ENCODE measurements at regions not wholly inside any gene's neighbourhood (a gene's known extent, or its start where the extent isn't known, plus 50 kb on each side); places are given as distances from the start of the nearest gene placed in this dataset.

GRCh38 chr2:228268301-228268700 is 86.8 kb upstream of the SPHKAP start:
- in situ Hi-C loops (cut with HindIII; ENCODE audit: low pct_unique_long_range_greater_than_20kb, low sequenced_read_pairs), result no loop called here
- no peak for DNase-seq (ENCODE audit: low read depth)

GRCh38 chr2:228263156-228263555 is 81.7 kb upstream of the SPHKAP start:
- in situ Hi-C loops (cut with HindIII; ENCODE audit: low pct_unique_long_range_greater_than_20kb, low sequenced_read_pairs), result no loop called here
- no peak for DNase-seq (ENCODE audit: low read depth)

GRCh38 chr2:228261546-228261945 is 80.1 kb upstream of the SPHKAP start:
- in situ Hi-C loops (cut with HindIII; ENCODE audit: low pct_unique_long_range_greater_than_20kb, low sequenced_read_pairs), result no loop called here
- DNase-seq (ENCODE audit: low read depth), result no peak

- in situ Hi-C loops (cut with HindIII; ENCODE audit: low pct_unique_long_range_greater_than_20kb, low sequenced_read_pairs), result no loop called here
These were observed 75.9 kb upstream of the SPHKAP start for GRCh38 chr2:228257379-228257778.

GRCh38 chr2:228253752-228254151 is 72.3 kb upstream of the SPHKAP start:
- no peak for DNase-seq (ENCODE audit: low read depth)
- in situ Hi-C loops (cut with HindIII; ENCODE audit: low pct_unique_long_range_greater_than_20kb, low sequenced_read_pairs), result no loop called here

More at GRCh38 chr2:228257379-228257778, 75.9 kb upstream of the SPHKAP start:
- DNase-seq (ENCODE audit: low read depth), result no peak

- in situ Hi-C loops (cut with HindIII; ENCODE audit: low pct_unique_long_range_greater_than_20kb, low sequenced_read_pairs), result no loop called here
- DNase-seq (ENCODE audit: low read depth), result no peak
These were observed 65.8 kb upstream of the SPHKAP start for GRCh38 chr2:228247335-228247734.

GRCh38 chr2:228245601-228246000 is 64.1 kb upstream of the SPHKAP start:
- DNase-seq (ENCODE audit: low read depth), result no peak
- in situ Hi-C loops (cut with HindIII; ENCODE audit: low pct_unique_long_range_greater_than_20kb, low sequenced_read_pairs), result no loop called here

- in situ Hi-C loops (cut with HindIII; ENCODE audit: low pct_unique_long_range_greater_than_20kb, low sequenced_read_pairs), result no loop called here
These were observed 61.1 kb upstream of the SPHKAP start for GRCh38 chr2:228242591-228242990.

GRCh38 chr2:228239907-228240561 is 58.5 kb upstream of the SPHKAP start:
- no peak for DNase-seq (ENCODE audit: low read depth)
- in situ Hi-C loops (cut with HindIII; ENCODE audit: low pct_unique_long_range_greater_than_20kb, low sequenced_read_pairs), result no loop called here

More at GRCh38 chr2:228242591-228242990, 61.1 kb upstream of the SPHKAP start:
- no peak for DNase-seq (ENCODE audit: low read depth)

- no peak for DNase-seq (ENCODE audit: low read depth)
- in situ Hi-C loops (cut with HindIII; ENCODE audit: low pct_unique_long_range_greater_than_20kb, low sequenced_read_pairs), result no loop called here
These were observed 57.9 kb upstream of the SPHKAP start for GRCh38 chr2:228239207-228239906.

Data from Caki2 (cell line).